Raji (cell line): ENCODE measurements at regions not wholly inside any gene's neighbourhood (a gene's known extent, or its start where the extent isn't known, plus 50 kb on each side); places are given as distances from the start of the nearest gene placed in this dataset.

ENCODE experiments used
- POLR2A ChIP-seq: IDR thresholded peaks from 2 replicates; pipeline ENCODE4 v1.6.1; 2011; ENCODE audit warnings: low read depth, low read length, control low read depth; ENCODE audit not compliant: insufficient read depth

- no peak for TF ChIP-seq POLR2A
Measured at GRCh38 chr3:154954757-154955156, 125.4 kb upstream of the MME start.

GRCh38 chr3:154953538-154953937, 126.6 kb upstream of the MME start:
- TF ChIP-seq POLR2A: no peak

DNA sequence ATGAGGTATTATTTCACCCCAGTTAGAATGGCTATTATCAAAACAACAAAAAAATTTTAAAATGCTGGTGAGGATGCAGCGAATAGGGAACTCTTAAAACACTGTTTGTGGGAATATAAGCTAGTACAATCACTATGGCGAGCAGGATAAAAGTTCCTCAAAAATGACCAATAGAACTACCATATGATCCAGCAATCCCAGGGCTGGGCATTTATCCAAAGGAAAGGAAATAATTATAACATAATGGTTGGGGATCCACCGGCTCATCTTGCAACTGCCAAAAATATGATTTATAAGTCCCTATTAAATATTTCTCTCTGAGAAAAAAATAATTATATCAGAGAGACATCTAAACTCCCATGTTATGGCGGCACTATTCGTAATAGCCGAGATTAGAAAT, 127.6 kb upstream of the MME start:
- no peak for TF ChIP-seq POLR2A

GRCh38 chr3:154943981-154944380, 136.1 kb upstream of the MME start:
- TF ChIP-seq POLR2A: no peak

- no peak for TF ChIP-seq POLR2A
Measured at GRCh38 chr3:154942827-154943226, 137.3 kb upstream of the MME start.

DNA sequence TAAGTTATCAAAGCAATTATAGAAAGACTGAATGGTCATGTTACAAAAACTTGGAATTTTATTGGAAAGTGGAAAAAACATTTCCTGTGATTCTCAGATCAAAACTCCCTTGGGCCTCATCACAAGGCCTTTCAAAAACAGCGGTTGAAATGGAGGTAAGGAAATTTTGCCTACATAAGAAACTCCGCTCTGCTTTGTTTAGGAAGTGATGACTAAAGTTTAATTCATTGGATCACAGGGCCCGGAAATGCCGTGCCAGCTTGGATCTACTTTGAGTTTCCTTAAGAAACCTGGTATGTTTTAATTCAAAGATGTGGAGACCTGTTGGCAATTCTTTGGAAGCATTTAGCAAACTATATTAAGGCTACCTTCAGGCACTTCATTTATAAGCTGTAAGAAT, 143.9 kb upstream of the MME start:
- no peak for TF ChIP-seq POLR2A

- no peak for TF ChIP-seq POLR2A
Measured at GRCh38 chr3:154933581-154933980, 146.5 kb upstream of the MME start.

GRCh38 chr3:154932633-154933032, 147.5 kb upstream of the MME start:
- no peak for TF ChIP-seq POLR2A

- no peak for TF ChIP-seq POLR2A
Measured at GRCh38 chr3:154931484-154931883, 148.6 kb upstream of the MME start.

GRCh38 chr3:154926721-154927120, 153.4 kb upstream of the MME start:
- TF ChIP-seq POLR2A: no peak

GRCh38 chr3:154921351-154921750, 158.8 kb upstream of the MME start:
- TF ChIP-seq POLR2A: no peak

GRCh38 chr3:154919226-154919625, 160.9 kb upstream of the MME start:
- no peak for TF ChIP-seq POLR2A

GRCh38 chr3:154904328-154904727, 175.8 kb upstream of the MME start:
- no peak for TF ChIP-seq POLR2A

GRCh38 chr3:154901278-154901677, 178.8 kb upstream of the MME start:
- TF ChIP-seq POLR2A: no peak

DNA sequence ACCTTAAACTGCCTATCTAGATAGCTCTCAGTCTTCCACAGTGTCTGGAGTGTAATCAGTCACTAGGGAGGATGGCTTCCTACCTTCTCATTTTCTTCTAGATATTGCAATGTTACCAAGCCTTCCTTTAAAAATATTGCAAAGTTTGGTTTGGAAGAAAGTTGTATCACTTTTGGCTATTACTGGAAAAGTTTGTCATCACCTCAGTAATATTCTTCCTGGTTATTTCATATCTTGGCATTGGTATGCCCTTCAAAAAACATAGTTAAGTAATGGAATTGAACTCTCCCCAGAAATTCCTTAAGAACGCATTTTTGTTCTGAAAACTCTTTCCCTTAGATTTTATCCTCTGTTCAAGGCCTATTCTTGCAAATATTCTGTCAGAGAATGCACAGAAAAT, 179.3 kb upstream of the MME start:
- TF ChIP-seq POLR2A: no peak

DNA sequence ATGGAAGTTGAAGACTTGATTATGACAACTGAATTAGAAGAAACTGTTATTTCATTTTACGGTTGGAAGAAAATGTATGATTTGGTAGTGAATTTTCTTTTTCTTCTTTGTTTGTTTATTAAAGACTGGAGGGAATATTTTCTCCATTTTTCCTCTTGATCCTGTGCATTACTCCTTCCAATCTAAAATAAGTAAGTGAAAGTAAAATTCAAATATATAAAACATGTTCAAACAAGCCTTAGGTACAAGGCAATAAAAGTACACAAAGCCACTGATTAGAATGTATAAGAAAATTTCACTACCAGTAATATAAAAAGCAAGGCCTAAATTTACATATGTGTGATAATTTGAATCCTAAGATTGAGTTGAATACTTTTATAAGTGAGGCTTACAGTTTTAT, 181.2 kb upstream of the MME start:
- no peak for TF ChIP-seq POLR2A

GRCh38 chr3:154898443-154898842, 181.7 kb upstream of the MME start:
- TF ChIP-seq POLR2A: no peak

- TF ChIP-seq POLR2A: no peak
Measured at GRCh38 chr3:154893813-154894212, 186.3 kb upstream of the MME start.
